CD8-positive, alpha-beta memory T cell (primary cell): ENCODE measurements at regions not wholly inside any gene's neighbourhood (a gene's known extent, or its start where the extent isn't known, plus 50 kb on each side); places are given as distances from the start of the nearest gene placed in this dataset.

Experiments used
- CTCF ChIA-PET: fragments of 350-600 bp; sonication (Branson Sonifier 250); formaldehyde crosslinking; loops from one replicate; lab custom pipeline; 2021; ENCODE audit warnings: antibody characterized with exemption; lab: Charles Lee
- POLR2A ChIA-PET: fragments of 350-600 bp; sonication (Branson Sonifier 250); formaldehyde crosslinking; loops from one replicate; lab custom pipeline; 2021; ENCODE audit warnings: antibody characterized with exemption; lab: Charles Lee
- DNase-seq, 5 donors: peaks; one replicate each; pipeline versions ENCODE4 v3.0.0 to v3.0.0-alpha.2; 2020 to 2022; ENCODE audit warnings: mixed read lengths in 1 of 5
- H3K27ac ChIP-seq: one replicate; pipeline ENCODE4 v1.7.0; 2013; ENCODE audit warnings: low read depth, mild to moderate bottlenecking, low read length, moderate library complexity
- H3K27me3 ChIP-seq: 2 replicates; pipeline ENCODE4 v1.7.0; 2013; ENCODE audit warnings: low read length, mild to moderate bottlenecking; ENCODE audit not compliant: insufficient read depth, poor library complexity, severe bottlenecking
- H3K36me3 ChIP-seq: 2 replicates; pipeline ENCODE4 v1.7.0; 2013; ENCODE audit warnings: mild to moderate bottlenecking, low read length, moderate library complexity; ENCODE audit not compliant: insufficient read depth
- H3K4me1 ChIP-seq: 2 replicates; pipeline ENCODE4 v1.7.0; 2013; ENCODE audit warnings: mild to moderate bottlenecking, low read length, moderate library complexity; ENCODE audit not compliant: insufficient read depth
- H3K4me3 ChIP-seq: 2 replicates; pipeline ENCODE4 v1.7.0; 2013; ENCODE audit warnings: mild to moderate bottlenecking, low read length
- H3K9me3 ChIP-seq: 2 replicates; pipeline ENCODE4 v1.7.0; 2013; ENCODE audit warnings: mild to moderate bottlenecking, low read length
- H3K27ac Mint-ChIP-seq, 8 donors: one replicate each; pipeline ENCODE4 v1.8.0; 2020 to 2021; ENCODE audit warnings: mixed read lengths in 8 of 8, mild to moderate bottlenecking in 6 of 8, inconsistent platforms in 3 of 8, moderate library complexity in 3 of 8
- H3K27me3 Mint-ChIP-seq, 2 donors: one replicate each; pipeline ENCODE4 v1.8.0; 2020 to 2021; ENCODE audit warnings: mixed read lengths in 2 of 2, mild to moderate bottlenecking in 1 of 2, moderate library complexity in 1 of 2
- H3K36me3 Mint-ChIP-seq, 3 donors: one replicate each; pipeline ENCODE4 v1.8.0; 2020 to 2021; ENCODE audit warnings: mixed read lengths in 3 of 3, inconsistent platforms in 1 of 3, mild to moderate bottlenecking in 1 of 3
- H3K4me1 Mint-ChIP-seq, 3 donors: one replicate each; pipeline ENCODE4 v1.8.0; 2020 to 2021; ENCODE audit warnings: mixed read lengths in 3 of 3, inconsistent platforms in 1 of 3, mild to moderate bottlenecking in 1 of 3
- H3K4me3 Mint-ChIP-seq, 7 donors: one replicate each; pipeline ENCODE4 v1.8.0; 2020 to 2021; ENCODE audit warnings: mixed read lengths in 7 of 7, mild to moderate bottlenecking in 6 of 7, moderate library complexity in 4 of 7, inconsistent platforms in 2 of 7
- H3K9me3 Mint-ChIP-seq, 5 donors: one replicate each; pipeline ENCODE4 v1.8.0; 2020 to 2022; ENCODE audit warnings: mixed read lengths in 5 of 5, mild to moderate bottlenecking in 3 of 5, moderate library complexity in 2 of 5, inconsistent platforms in 1 of 5

DNA sequence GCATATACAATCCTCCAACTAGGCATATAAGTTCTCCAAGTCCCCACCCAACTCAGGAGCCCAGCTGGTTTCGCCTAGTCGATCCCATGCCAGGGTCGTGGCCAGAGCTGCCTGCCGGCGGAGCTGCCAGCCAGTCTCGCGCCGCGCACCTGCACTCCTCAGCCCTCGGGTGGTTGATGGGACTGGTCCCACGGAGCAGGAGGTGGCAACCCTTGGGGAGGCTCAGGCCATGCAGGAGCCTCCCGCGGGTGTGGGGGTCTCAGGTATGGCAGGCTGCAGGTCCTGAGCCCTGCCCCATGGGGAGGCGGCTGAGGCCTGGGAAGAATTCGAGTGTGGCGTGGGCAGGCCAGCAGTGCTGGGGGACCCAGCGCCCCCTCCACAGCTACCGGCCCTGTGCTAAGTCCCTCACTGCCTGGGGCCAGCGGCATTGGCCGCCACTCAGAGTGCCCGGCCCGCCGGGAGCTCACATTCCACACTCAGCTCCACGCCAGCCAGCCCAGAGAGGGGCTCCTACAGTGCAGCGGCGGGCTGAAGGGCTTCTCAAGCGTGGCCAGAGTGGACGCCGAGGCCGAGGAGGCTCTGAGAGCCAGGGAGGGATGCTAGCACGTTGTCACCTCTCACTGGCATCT, 1086.4 kb upstream of the PCDH10 start:
- Histone ChIP-seq H3K36me3 (no peaks in the 10 kb centered on the region), H3K27me3 (no peaks in the 10 kb centered on the region), H3K9me3 (no peaks in the 10 kb centered on the region), H3K4me1 (no peaks in the 10 kb centered on the region), H3K27ac (no peak overlapping the region), H3K4me3 (no peak overlapping the region)
- Mint-ChIP-seq H3K4me1 (no peaks in the 10 kb centered on the region), H3K27me3 (no peaks in the 10 kb centered on the region), H3K9me3 (peaks cover 3 to 33% (median 11%) of the 10 kb centered on the region in 5 donors), H3K27ac (no peak overlapping the region), H3K4me3 (no peak overlapping the region), H3K36me3 (no peaks in the 10 kb centered on the region)
- ChIA-PET POLR2A (no interaction called here), CTCF (no interaction called here)
- no peak for DNase-seq

DNA sequence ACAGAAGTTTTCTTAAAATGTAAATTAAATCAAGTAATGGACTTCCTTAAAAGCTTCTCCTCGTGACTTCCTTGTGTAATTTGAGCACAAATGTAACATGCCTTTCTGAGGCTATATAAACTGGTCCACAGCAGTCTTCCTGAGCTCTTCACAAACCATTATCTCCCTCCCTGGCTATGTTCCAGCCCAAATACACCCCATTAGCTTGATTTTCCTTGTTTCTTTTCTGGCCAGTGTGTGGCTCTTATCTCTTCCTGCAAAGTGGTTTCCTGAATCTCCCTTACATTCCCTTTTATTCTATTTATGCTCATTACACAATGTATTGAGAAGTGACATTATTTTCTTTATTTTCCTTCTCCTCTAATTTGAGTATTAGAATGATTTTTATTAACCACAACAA, 1085.3 kb upstream of the PCDH10 start:
- Histone ChIP-seq H3K4me3 (no peak overlapping the region), H3K36me3 (no peaks in the 10 kb centered on the region), H3K4me1 (no peaks in the 10 kb centered on the region), H3K9me3 (no peaks in the 10 kb centered on the region), H3K27me3 (no peaks in the 10 kb centered on the region), H3K27ac (no peak overlapping the region)
- Mint-ChIP-seq H3K36me3 (no peaks in the 10 kb centered on the region), H3K27ac (no peak overlapping the region), H3K4me3 (no peak overlapping the region), H3K4me1 (no peaks in the 10 kb centered on the region), H3K27me3 (no peaks in the 10 kb centered on the region), H3K9me3 (peaks cover 2 to 32% (median 14%) of the 10 kb centered on the region in 5 donors)
- ChIA-PET CTCF (no interaction called here), POLR2A (no interaction called here)
- no peak for DNase-seq

DNA sequence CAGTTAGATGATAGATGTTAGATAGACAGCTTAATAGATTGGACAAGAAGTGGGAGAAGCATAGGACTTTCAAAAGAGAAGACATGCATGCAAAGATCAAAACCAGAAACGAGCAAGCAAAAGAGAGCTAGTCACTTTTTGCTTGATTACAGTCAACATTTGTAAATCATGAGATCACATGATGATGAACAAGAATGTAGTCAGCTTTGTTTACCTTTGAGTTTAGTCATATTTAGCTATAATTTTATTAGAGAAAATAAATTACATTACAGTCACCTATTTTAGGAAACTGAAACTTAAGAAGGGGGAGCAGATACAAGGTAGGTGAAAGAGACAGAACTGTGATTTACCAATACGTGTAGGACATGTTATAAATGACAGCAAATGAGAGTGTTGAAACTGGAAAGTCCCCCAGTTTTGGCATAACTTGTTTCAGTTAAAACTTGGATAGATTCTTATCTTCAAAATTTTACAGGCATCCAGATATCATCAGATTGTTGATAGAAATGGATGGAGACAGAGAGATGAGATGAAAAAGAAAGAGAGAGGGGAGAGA, 1083.1 kb upstream of the PCDH10 start:
- Mint-ChIP-seq H3K27ac (no peak overlapping the region), H3K36me3 (no peaks in the 10 kb centered on the region), H3K27me3 (no peaks in the 10 kb centered on the region), H3K9me3 (peaks cover 0 to 24% (median 10%) of the 10 kb centered on the region in 5 donors), H3K4me1 (no peaks in the 10 kb centered on the region), H3K4me3 (no peak overlapping the region)
- ChIA-PET POLR2A (no interaction called here), CTCF (no interaction called here)
- H3K9me3 ChIP-seq: no peaks in the 10 kb centered on the region
- no peak overlapping the region for H3K4me3 ChIP-seq
- no peak overlapping the region for H3K27ac ChIP-seq
- H3K4me1 ChIP-seq: no peaks in the 10 kb centered on the region
- DNase-seq: no peak
- H3K27me3 ChIP-seq: no peaks in the 10 kb centered on the region
- no peaks in the 10 kb centered on the region for H3K36me3 ChIP-seq

DNA sequence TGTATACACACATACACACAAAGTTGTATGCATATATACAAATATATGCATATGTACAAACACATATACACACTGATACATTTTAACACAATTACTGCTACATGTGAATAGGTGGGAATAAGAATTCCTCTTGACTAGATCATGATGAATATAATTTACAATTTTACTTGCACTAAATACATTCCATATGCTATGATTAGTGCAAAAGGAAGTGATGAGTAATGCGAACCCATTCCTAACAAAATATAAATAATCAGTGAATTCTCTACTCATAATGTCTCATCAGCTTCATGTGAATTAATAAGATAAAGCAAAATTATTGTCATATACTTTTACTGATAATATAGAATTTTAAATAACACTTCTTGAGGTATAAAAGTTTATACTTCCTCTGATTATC, 1077.3 kb upstream of the PCDH10 start:
- Mint-ChIP-seq H3K27me3 (no peaks in the 10 kb centered on the region), H3K27ac (no peak overlapping the region), H3K9me3 (peaks cover 0 to 15% (median 3%) of the 10 kb centered on the region in 5 donors), H3K4me1 (no peaks in the 10 kb centered on the region), H3K4me3 (no peak overlapping the region), H3K36me3 (no peaks in the 10 kb centered on the region)
- H3K4me1 ChIP-seq: no peaks in the 10 kb centered on the region
- H3K27ac ChIP-seq: no peak overlapping the region
- no peaks in the 10 kb centered on the region for H3K36me3 ChIP-seq
- ChIA-PET POLR2A (no interaction called here), CTCF (no interaction called here)
- no peak for DNase-seq
- H3K27me3 ChIP-seq: no peaks in the 10 kb centered on the region
- no peak overlapping the region for H3K4me3 ChIP-seq
- H3K9me3 ChIP-seq: no peaks in the 10 kb centered on the region

DNA sequence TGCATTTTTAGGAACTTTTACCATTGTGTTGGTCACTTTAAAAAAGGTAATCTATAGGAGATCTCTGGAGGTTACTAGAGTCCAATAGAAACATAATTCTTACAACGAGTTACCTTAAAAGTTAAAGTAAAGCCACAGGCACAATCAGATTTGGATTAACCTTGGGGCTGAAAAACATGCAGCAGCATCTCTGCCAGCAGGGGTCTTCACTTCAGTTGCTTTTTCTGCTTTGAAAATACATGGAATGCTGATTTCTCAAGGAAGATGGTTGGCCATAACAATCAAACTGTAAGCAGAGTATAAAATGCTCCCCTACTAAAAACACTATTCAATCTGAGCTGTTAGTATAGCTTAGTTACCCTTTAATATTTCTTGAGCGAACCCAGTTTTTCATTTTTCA, 1072.3 kb upstream of the PCDH10 start:
- Mint-ChIP-seq H3K36me3 (no peaks in the 10 kb centered on the region), H3K9me3 (peaks cover 0 to 8% (median 0%) of the 10 kb centered on the region in 5 donors), H3K27ac (no peak overlapping the region), H3K4me1 (no peaks in the 10 kb centered on the region), H3K27me3 (no peaks in the 10 kb centered on the region), H3K4me3 (no peak overlapping the region)
- Histone ChIP-seq H3K9me3 (no peaks in the 10 kb centered on the region), H3K27me3 (no peaks in the 10 kb centered on the region), H3K4me1 (no peaks in the 10 kb centered on the region), H3K36me3 (no peaks in the 10 kb centered on the region), H3K27ac (no peak overlapping the region), H3K4me3 (no peak overlapping the region)
- DNase-seq: no peak
- ChIA-PET CTCF (no interaction called here), POLR2A (no interaction called here)

DNA sequence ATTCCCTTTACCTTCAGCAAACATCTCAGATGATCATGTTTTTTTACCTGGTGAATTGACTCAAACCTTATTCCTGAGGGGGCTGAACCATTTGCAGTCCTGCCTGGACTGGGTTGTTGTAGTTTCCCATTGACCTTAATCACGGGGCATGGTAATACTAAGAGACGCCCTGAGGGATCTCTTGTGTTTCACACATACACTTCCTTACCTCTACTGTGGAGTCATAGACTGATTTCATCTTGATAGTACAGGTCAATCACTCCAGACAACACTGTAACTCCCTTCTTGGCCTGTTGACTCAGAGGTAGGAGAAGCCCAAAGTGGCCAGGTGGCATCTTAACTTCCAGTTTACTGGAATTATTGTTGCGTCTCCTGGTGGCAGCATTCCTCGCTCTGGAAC, 1064.0 kb upstream of the PCDH10 start:
- Histone ChIP-seq H3K9me3 (no peaks in the 10 kb centered on the region), H3K27me3 (no peaks in the 10 kb centered on the region), H3K36me3 (no peaks in the 10 kb centered on the region), H3K4me3 (no peak overlapping the region), H3K4me1 (no peaks in the 10 kb centered on the region), H3K27ac (no peak overlapping the region)
- Mint-ChIP-seq H3K27ac (no peak overlapping the region), H3K4me1 (no peaks in the 10 kb centered on the region), H3K36me3 (no peaks in the 10 kb centered on the region), H3K27me3 (no peaks in the 10 kb centered on the region), H3K4me3 (no peak overlapping the region), H3K9me3 (peaks cover 0 to 17% (median 8%) of the 10 kb centered on the region in 5 donors)
- no peak for DNase-seq
- CTCF ChIA-PET: no interaction called here
- POLR2A ChIA-PET: no interaction called here

DNA sequence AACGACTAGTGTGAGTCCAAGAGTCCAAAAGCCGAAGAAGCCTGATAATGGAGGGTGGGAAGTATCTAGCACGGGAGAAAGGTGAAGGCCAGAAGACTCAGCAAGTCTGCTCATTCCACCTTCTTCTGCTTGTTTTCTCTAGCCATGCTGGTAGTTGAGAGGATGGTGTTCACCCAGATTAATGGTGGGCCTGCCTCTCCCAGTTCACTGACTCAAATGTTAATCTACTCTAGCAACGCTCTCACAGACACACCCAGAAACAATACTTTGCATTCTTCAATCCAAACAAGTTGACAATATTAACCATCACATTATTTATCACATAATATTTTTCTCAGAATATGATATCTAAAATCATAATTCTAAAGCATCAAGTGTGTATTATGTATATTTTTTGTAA, 1055.1 kb upstream of the PCDH10 start:
- no peak for DNase-seq
- Histone ChIP-seq H3K27ac (no peak overlapping the region), H3K9me3 (no peaks in the 10 kb centered on the region), H3K4me3 (no peak overlapping the region), H3K27me3 (no peaks in the 10 kb centered on the region), H3K4me1 (no peaks in the 10 kb centered on the region), H3K36me3 (no peaks in the 10 kb centered on the region)
- Mint-ChIP-seq H3K27me3 (no peaks in the 10 kb centered on the region), H3K36me3 (no peaks in the 10 kb centered on the region), H3K4me1 (no peaks in the 10 kb centered on the region), H3K27ac (no peak overlapping the region), H3K4me3 (no peak overlapping the region), H3K9me3 (peaks cover 6 to 19% (median 7%) of the 10 kb centered on the region in 5 donors)
- ChIA-PET POLR2A (no interaction called here), CTCF (no interaction called here)

DNA sequence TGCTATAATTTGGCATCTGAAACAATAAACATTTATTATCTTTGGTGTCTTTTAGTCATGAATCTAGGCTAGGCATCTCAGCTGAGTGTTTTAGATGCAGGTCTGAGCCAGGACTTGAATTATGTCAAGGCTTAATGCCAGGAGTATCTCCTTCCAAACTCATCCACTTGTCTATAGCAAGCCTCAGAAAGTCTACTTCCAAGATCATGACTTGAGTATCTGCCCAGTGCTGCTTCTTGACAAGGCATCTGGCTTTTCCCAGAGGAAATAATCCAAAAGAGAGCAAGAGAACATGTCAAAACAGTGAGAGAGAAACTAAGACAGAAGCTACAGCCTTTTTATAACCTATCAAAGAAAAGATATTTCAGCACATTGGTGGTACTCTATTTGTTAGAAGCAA, 1052.1 kb upstream of the PCDH10 start:
- POLR2A ChIA-PET: no interaction called here
- no peaks in the 10 kb centered on the region for H3K27me3 Mint-ChIP-seq
- H3K4me1 Mint-ChIP-seq: no peaks in the 10 kb centered on the region
- H3K9me3 Mint-ChIP-seq: peaks cover 6 to 17% (median 8%) of the 10 kb centered on the region in 5 donors
- H3K27ac ChIP-seq: no peak overlapping the region
- DNase-seq: no peak
- no peak overlapping the region for H3K4me3 Mint-ChIP-seq
- H3K9me3 ChIP-seq: no peaks in the 10 kb centered on the region
- no peak overlapping the region for H3K4me3 ChIP-seq
- H3K4me1 ChIP-seq: no peaks in the 10 kb centered on the region
- no peak overlapping the region for H3K27ac Mint-ChIP-seq
- H3K36me3 ChIP-seq: no peaks in the 10 kb centered on the region
- H3K36me3 Mint-ChIP-seq: peaks cover 0 to 2% (median 0%) of the 10 kb centered on the region in 3 donors
- no peaks in the 10 kb centered on the region for H3K27me3 ChIP-seq
- CTCF ChIA-PET: no interaction called here
